ENCODE measurements at regions not wholly inside any gene's neighbourhood (a gene's known extent, or its start where the extent isn't known, plus 50 kb on each side); places are given as distances from the start of the nearest gene placed in this dataset.

DNA sequence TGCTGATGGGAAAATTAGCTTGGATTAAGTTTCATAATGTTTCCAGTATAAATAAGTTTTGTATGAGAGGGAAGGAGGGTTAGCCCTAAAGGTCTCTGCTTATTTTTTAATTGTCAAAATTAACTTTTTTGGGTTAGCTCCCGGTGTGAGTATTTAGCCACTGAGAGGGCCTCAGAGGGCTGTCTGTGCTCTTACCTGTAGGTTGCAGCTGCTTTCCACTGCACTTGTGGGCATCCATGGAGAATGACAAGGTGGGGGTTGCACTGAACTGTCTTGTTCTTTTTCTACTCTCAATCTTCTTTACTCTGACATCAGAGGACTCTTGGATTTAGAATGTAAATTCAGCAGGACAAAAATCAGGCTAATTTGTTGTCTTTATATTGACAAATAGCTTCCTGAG lies 81.4 kb downstream of the CD164 start:
- TF ChIP-seq POLR2AphosphoS5 (IDR thresholded peaks at IDR 0.05; ENCODE audit: low read depth, low read length) (no peak), SIN3A (IDR thresholded peaks at IDR 0.05; ENCODE audit: borderline replicate concordance, insufficient read depth, low read length) (no peak), TAF1 (IDR thresholded peaks at IDR 0.05; ENCODE audit: borderline replicate concordance, insufficient read depth, low read length) (no peak), FOXP2 (optimal IDR thresholded peaks at IDR 0.05; ENCODE audit: borderline replicate concordance, extremely low read depth, extremely low read length, insufficient read depth) (no peak)
- TF ChIP-seq, protein P1, sequence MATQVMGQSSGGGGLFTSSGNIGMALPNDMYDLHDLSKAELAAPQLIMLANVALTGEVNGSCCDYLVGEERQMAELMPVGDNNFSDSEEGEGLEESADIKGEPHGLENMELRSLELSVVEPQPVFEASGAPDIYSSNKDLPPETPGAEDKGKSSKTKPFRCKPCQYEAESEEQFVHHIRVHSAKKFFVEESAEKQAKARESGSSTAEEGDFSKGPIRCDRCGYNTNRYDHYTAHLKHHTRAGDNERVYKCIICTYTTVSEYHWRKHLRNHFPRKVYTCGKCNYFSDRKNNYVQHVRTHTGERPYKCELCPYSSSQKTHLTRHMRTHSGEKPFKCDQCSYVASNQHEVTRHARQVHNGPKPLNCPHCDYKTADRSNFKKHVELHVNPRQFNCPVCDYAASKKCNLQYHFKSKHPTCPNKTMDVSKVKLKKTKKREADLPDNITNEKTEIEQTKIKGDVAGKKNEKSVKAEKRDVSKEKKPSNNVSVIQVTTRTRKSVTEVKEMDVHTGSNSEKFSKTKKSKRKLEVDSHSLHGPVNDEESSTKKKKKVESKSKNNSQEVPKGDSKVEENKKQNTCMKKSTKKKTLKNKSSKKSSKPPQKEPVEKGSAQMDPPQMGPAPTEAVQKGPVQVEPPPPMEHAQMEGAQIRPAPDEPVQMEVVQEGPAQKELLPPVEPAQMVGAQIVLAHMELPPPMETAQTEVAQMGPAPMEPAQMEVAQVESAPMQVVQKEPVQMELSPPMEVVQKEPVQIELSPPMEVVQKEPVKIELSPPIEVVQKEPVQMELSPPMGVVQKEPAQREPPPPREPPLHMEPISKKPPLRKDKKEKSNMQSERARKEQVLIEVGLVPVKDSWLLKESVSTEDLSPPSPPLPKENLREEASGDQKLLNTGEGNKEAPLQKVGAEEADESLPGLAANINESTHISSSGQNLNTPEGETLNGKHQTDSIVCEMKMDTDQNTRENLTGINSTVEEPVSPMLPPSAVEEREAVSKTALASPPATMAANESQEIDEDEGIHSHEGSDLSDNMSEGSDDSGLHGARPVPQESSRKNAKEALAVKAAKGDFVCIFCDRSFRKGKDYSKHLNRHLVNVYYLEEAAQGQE (IDR thresholded peaks at IDR 0.05; ENCODE audit: insufficient read depth in 1 of 2, low read depth in 2 of 2, low read length in 2 of 2) = no peak

All from PFSK-1 (cell line).